SKM-1 treated with dmso at 0.1 percent for 144 hours (cell line): ENCODE measurements at regions not wholly inside any gene's neighbourhood (a gene's known extent, or its start where the extent isn't known, plus 50 kb on each side); places are given as distances from the start of the nearest gene placed in this dataset.

Experiments
- DNase-seq: peaks from one replicate; lab custom pipeline; 2025; ENCODE audit not compliant: unreplicated experiment; lab: John Stamatoyannopoulos, UW

- DNase-seq, result no peak
Observed at GRCh38 chr4:11568511-11568910, 139.8 kb upstream of the HS3ST1 start.

GRCh38 chr4:11566444-11567022 lies 137.8 kb upstream of the HS3ST1 start:
- no peak for DNase-seq

- DNase-seq, result no peak
Observed at GRCh38 chr4:11565899-11566298, 137.2 kb upstream of the HS3ST1 start.

DNA sequence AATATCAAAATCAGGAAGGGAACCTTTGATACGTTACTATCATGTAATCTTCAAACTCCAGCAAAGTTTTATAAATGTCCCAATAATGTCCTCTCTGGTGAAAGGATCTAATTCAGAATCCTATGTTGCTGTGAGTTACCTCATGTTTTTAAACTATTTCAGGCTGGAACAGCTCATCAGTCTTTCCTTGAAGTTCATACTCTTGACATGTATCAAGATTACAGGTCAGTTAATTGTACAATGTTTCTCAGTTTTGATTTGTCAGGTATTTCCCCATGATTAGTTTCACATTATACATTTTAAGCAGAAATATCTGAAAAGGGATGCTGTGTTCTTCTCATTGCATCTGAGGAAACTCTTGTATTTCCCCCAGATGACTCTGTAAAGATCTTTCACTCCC lies 136.5 kb upstream of the HS3ST1 start:
- no peak for DNase-seq

DNA sequence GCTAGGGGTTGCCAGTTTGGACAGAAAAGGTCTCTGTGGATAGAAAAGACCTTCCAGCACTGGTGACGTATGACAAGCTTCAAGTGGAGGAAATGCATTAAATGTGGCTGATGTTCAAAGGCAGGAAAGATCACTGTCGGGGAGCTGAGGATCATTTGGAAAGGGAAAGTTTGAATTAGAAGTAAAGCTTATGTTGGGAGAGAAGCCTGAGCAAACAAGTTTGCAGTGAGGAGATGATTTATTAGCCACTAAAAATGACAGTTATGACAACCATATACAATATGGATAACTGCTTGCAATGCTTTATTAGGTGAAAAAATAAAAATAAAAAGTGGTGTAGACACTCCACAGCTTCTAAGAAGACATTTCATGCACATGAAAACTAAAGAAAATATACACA lies 135.3 kb upstream of the HS3ST1 start:
- no peak for DNase-seq

GRCh38 chr4:11549525-11549924 lies 120.8 kb upstream of the HS3ST1 start:
- no peak for DNase-seq

DNA sequence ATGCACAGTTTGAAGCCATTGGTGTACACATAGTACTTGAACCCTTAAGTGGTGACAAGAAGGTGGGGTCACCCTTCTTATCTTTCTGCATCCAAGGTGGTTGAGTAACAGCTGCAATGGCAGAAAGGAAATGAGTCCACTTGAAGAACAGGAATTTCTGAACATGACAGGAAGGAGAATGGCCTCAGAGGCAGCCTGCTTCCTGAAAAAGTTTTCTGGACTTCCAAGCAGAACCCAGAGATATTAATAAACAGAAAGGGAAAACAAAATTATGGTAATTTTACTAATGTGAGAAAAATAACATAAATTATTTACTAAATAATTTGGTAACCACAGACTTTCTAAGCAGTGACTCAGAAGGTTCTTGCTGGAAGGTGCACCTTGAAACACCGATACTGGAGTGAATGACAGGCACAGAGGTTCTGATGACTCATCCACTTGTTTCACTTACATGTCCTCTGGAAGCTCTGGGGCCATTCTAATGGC lies 119.9 kb upstream of the HS3ST1 start:
- DNase-seq, result no peak

DNA sequence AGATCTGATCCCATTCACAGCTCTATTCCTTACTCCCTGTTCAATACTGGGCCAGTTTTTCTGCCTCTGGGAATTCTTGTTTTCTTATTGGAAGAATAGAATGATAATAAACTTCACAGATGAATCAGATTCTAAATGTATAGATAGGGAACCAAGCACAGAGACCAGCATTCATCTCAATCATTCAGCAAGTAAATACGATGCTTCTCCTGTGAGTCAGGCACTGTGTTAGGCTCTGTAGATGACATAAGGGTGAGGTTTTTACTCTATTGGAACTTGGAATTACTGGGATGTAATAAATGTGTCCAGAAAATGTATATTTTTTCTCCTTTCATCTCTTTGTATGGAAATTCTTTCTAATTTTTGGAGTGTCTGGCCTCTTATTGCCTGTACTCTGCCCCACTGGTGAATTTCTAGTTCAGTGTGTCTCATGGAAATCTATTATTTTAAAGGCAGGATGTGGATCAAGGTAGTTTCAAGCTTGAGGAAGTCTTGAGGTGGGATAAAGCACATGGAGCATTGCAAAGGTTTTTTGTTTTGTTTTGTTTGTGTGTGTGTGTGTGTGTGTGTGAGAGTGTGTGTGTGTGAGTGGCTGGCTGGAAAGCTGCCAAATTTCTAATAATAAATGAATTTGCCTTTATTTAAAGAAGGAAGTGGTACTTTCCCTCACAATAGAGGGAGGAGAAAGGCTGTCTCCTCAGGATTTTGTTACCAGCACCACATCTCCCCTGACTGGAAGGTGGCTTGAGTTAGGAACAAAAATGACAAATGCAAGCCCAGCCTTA lies 117.9 kb upstream of the HS3ST1 start:
- DNase-seq, result no peak

- DNase-seq, result no peak
Observed at GRCh38 chr4:11545651-11546050, 117.0 kb upstream of the HS3ST1 start.

DNA sequence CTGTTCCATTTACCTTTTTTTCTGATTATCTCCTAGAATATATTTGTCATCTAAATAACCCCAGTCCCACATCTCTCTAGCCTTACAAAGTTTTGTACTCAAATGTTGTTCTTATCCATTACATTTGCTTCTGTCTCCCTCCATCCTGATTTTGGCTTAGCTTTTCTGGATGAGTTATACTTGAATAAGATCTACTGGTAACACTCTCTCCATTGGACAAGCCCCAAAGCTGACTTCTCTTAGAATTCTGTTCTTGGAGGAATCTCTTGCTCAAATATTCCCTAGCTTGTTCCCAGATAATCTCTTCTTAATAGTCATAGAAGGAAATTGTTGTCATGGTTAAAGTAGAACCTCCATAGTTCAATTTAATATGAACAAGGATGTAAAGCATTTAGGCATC lies 115.5 kb upstream of the HS3ST1 start:
- DNase-seq, result no peak

DNA sequence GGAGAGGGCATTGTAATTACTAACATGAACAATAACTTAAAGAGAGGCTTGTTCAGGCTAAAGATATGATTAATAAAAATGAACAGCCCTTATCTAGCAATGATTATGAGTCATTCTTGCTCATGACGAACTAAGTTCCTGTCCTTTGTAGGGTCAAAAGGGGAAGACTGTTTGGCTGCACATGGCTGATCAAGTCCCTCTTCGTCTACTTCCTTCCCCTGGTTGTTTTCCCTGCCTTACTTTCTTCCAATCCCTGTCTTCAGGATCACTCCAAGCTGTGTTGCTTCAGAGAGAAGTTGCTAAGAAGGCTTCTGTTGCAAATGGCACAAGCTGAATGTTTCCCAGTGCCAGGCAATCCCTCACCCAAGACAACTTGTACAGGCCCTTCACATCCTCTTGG lies 115.0 kb upstream of the HS3ST1 start:
- no peak for DNase-seq

- no peak for DNase-seq
Observed at GRCh38 chr4:11542952-11543351, 114.3 kb upstream of the HS3ST1 start.

DNA sequence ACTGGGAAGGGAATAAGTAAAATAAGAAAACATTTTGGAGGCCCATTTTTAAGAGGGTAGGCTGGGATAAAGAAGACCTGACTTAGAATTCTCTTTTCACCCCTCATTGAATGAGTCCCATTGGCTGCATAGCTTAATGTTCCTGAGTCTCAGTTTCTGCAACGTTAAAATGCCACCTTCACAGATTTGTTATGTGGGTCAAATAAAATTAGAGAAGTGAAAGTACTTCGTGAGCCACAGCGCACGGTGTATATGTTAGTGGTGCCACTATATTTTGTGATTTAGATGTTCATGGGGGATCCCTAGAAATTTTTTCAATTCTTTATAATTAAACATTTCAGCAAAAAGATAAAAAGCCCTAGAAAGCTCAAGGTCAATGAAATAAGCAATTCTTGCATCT lies 109.2 kb upstream of the HS3ST1 start:
- DNase-seq, result no peak

DNA sequence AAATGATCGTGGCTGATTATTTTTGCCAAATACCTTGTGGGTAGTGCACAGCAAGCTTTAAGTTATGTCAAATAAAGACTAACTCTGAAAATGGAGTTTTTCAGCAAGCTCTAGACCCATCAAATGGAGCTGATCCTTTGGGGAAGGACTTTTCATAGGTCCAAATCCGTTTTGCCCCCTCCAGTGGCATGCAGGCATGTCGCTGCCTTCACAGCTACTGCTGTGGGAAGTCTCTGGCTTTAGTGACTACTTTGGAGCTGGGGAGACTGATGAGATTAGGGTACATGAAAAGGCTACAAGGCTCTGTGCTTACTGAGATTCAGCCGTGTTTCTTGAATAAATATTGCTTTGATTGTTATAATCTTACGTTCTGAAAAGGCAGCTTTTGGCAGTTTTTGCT lies 106.6 kb upstream of the HS3ST1 start:
- no peak for DNase-seq

DNA sequence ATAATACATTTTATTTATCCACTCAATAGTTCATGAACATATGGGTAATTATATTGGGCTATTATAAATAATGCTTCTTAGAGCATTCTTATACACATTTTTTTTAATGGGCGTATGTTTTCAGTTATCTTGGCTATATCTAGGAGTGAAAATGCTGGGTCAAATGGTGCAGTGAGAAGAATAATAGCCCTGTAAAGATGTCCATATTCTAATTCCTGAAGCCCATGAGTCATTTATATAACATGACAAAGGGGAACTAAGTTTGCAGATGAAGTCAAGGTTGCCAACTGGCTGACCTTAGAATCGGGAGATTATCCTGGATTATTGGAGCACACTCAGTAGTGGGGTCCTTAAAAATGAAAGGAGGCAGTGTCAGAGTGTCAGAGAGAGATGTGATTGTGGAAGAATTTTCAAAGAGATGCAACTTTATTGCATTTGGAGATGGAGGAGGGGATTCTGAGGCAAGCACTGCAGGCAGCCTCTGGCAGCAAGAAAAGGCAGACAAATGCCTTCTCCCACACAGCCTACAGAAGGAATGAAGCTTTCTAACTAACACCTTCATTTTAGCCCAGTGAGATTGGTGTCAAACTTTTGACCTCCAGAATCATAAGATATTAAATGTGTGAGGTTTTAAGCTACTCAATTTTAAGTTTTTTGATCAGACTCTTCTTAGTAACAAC lies 106.1 kb upstream of the HS3ST1 start:
- DNase-seq, result no peak

DNA sequence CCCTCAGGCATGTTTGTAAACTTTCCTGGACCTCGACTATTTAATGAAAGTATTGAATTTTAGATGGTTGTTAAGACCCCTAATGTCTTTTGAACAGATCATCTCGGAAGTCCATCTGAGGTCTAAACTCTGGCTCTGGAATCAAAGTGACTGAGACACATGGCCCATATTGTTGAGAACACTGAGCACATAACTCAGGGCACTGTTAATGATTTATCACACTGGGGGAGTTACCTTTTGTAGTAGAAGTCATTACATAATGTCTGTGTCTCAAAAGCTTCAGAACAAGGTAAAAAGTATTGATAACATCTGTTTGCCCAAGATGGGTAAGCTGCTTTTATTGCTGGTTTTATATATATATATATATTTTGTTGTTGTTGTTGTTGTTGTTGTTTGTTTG lies 103.4 kb upstream of the HS3ST1 start:
- no peak for DNase-seq

GRCh38 chr4:11529625-11530201 lies 101.0 kb upstream of the HS3ST1 start:
- no peak for DNase-seq

- DNase-seq, result no peak
Observed at GRCh38 chr4:11525085-11525484, 96.4 kb upstream of the HS3ST1 start.

GRCh38 chr4:11518754-11519153 lies 90.1 kb upstream of the HS3ST1 start:
- DNase-seq, result no peak

DNA sequence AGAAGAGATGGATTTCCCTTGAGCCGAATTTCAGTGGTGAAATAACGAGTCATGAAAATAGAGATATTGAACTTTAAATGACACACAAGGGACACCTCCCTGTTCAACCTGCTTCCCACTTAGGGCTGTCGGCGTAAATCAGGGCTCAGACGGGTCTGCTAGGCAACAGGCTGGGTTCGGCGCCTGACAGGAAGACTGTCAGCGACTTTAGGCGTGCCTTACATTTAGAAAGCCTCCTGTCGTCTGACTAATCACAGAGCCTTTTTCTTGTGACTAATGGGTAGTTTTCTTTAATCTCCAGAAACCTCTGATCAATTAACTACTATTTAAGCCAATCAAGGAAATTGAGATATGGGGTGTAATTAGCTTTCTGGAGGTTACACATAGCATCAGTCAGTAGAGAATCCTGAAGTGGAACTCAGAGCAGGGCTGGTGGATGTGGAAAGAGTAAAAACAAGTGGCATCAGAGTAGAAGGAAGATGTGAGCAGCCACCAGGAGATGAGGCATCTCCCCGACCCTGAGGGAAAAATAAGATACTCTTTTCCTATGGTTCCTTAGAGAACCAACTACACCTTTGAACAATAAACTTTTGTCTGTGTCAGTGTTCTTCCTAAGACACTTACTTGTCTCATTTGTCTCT lies 86.2 kb upstream of the HS3ST1 start:
- no peak for DNase-seq

DNA sequence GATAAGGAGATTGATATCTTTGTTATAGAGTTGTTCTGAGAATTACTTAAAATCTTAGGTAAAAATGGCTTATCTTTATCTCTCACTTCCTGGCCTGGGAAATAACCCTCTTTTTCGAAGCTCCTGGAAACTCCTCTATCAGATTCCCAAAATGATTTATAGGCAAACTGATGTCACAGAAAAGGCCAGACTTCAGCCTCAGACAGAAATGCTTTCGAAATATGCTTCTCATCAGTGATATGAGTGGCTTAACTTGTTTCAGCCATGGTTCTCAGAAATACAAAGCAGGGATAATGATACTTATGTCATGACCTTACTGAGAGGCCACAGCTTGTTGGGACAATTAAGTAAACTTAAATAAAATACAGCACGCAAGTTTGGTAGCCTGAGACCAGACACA lies 85.3 kb upstream of the HS3ST1 start:
- DNase-seq, result no peak
